ENCODE measurements at regions not wholly inside any gene's neighbourhood (a gene's known extent, or its start where the extent isn't known, plus 50 kb on each side); places are given as distances from the start of the nearest gene placed in this dataset.

DNA sequence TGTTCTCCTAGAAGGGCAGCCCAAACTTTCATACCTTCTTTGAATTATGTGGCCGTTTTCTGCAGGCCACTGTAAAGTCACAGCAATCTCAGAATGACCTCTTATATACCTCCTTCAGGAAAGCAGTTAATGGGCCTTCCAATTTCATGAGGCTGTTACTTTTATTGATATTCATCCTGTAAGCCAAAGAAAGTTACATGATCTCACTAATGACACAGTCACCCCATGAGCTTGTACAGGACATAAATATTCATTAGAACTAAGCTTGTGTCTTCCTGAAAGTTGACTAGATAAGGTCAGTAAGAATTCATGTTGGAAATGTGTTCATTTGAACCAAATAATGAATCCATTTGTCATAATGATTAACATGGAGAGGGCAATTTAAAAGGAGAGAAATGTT is 283.1 kb upstream of the NWD2 start:
- H3K4me3 ChIP-seq, result no peak overlapping the region
- H3K36me3 ChIP-seq, result no peaks in the 10 kb centered on the region
- TF ChIP-seq POLR2A (IDR thresholded peaks at IDR 0.05) (no peak), POLR2AphosphoS5 (IDR thresholded peaks at IDR 0.05) (no peak)
- TF ChIP-seq, protein P1, sequence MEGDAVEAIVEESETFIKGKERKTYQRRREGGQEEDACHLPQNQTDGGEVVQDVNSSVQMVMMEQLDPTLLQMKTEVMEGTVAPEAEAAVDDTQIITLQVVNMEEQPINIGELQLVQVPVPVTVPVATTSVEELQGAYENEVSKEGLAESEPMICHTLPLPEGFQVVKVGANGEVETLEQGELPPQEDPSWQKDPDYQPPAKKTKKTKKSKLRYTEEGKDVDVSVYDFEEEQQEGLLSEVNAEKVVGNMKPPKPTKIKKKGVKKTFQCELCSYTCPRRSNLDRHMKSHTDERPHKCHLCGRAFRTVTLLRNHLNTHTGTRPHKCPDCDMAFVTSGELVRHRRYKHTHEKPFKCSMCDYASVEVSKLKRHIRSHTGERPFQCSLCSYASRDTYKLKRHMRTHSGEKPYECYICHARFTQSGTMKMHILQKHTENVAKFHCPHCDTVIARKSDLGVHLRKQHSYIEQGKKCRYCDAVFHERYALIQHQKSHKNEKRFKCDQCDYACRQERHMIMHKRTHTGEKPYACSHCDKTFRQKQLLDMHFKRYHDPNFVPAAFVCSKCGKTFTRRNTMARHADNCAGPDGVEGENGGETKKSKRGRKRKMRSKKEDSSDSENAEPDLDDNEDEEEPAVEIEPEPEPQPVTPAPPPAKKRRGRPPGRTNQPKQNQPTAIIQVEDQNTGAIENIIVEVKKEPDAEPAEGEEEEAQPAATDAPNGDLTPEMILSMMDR (IDR thresholded peaks at IDR 0.05), result no peak
- no peaks in the 10 kb centered on the region for H3K27me3 ChIP-seq
- H3K9me3 ChIP-seq, result no peaks in the 10 kb centered on the region
- no peak for DNase-seq (ENCODE audit: low spot score in 2 of 2)
- no peaks in the 10 kb centered on the region for H3K4me1 ChIP-seq
- no peak overlapping the region for H3K27ac ChIP-seq
- intact Hi-C loops (cut with DNase I; ENCODE audit: low total_unique reads), result no loop called here

DNA sequence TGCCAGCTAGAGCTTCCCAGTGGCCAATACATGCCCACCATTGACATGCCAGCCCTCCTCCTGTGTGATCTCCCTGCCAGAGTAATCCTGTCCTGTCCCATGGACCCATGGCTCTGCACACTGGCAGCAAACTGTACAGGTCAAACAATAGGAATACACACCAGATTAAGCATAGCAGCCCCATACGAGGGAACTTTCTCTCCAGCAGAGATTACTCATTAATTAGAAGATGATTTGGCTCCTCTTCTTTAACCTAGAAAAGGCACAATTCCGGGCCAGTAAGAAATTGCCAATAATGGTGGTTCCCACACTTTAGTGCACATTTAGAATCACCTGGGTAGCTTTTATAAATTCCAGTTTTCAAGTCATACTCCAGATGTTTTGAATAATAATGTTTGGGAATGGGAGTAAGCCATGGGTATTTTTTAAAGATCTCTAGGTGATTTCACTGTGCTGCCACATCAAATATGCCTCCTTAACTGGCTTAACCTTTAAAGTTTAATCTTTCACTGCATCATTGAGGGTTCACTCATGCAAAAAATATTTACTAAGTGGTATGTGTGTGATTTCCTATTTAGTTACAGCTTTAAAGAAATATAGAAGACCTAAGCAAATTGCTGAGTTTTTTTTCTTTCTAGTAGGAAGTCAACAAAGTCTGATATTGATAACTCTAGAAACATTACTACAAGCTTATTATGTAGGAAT is 277.6 kb upstream of the NWD2 start:
- Histone ChIP-seq H3K27me3 (no peaks in the 10 kb centered on the region), H3K9me3 (no peaks in the 10 kb centered on the region), H3K4me1 (no peaks in the 10 kb centered on the region), H3K27ac (no peak overlapping the region), H3K36me3 (no peaks in the 10 kb centered on the region), H3K4me3 (no peak overlapping the region)
- TF ChIP-seq, protein P1 (IDR thresholded peaks at IDR 0.05), result no peak
- TF ChIP-seq POLR2AphosphoS5 (IDR thresholded peaks at IDR 0.05) (no peak), POLR2A (IDR thresholded peaks at IDR 0.05) (no peak)
- intact Hi-C loops (cut with DNase I; ENCODE audit: low total_unique reads), result no loop called here
- DNase-seq (ENCODE audit: low spot score in 2 of 2), result no peak

DNA sequence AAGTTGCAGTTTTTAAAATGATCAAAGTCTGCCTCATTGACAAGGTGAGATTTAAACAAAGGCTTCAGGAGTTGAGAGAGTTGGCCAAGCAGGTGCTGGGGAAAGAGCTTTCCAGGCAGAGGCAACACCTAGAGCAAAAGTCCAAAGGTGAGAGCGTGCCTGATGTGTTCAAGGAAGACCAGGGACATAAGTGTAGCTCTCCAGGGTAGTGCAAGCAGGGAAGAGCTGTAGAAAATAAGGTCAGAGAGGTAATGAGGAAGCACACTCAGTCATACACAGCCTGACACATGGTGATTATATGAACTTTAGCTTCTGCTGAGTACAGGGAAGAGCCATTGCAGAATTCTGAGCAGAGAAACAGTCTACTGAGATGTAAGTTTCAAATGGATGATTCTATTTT is 265.0 kb upstream of the NWD2 start:
- Histone ChIP-seq H3K27ac (no peak overlapping the region), H3K9me3 (no peaks in the 10 kb centered on the region), H3K4me1 (no peaks in the 10 kb centered on the region), H3K27me3 (no peaks in the 10 kb centered on the region), H3K36me3 (no peaks in the 10 kb centered on the region), H3K4me3 (no peak overlapping the region)
- TF ChIP-seq POLR2AphosphoS5 (IDR thresholded peaks at IDR 0.05) (no peak), POLR2A (IDR thresholded peaks at IDR 0.05) (no peak)
- TF ChIP-seq, protein P1 (IDR thresholded peaks at IDR 0.05), result no peak
- intact Hi-C loops (cut with DNase I; ENCODE audit: low total_unique reads), result no loop called here
- DNase-seq (ENCODE audit: low spot score in 2 of 2), result no peak

DNA sequence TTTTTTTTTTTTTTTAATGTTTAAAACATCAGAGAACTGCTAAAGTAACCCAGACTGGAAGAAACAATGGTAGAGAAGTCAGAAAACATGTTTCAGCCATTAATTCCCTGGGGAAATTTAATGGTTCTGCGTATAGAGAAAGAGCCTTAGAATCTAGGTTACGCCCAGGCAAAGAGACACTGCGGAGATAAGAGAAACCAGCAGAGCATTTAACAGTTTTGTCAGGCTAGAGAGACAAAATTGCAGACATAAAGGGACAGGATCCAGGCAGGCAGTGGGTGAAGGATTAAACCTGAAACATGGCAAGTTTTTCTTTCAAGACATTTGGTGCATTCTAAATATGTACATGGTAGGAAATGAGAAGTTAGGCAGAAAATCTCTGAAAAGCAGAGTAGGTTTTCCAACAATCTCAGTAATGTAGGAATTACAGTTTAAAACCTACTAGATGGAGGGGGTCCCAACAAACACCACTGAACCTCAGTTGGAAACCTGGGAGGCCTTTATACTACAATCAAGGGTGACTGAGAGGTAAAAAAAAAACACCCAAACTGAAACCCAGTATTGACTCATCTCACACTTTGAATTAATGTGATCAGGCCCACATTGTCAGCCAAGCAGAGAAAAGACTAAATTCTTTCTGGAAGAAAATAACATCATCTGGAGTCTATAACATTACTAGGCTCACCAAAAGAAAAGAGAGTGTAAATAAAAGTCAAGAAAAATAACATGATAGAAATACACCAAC is 254.2 kb upstream of the NWD2 start:
- no peak overlapping the region for H3K4me3 ChIP-seq
- no peaks in the 10 kb centered on the region for H3K36me3 ChIP-seq
- no peak overlapping the region for H3K27ac ChIP-seq
- no peaks in the 10 kb centered on the region for H3K27me3 ChIP-seq
- intact Hi-C loops (cut with DNase I; ENCODE audit: low total_unique reads), result no loop called here
- no peaks in the 10 kb centered on the region for H3K4me1 ChIP-seq
- TF ChIP-seq, protein P1 (IDR thresholded peaks at IDR 0.05), result no peak
- TF ChIP-seq POLR2AphosphoS5 (IDR thresholded peaks at IDR 0.05) (no peak), POLR2A (IDR thresholded peaks at IDR 0.05) (no peak)
- H3K9me3 ChIP-seq, result no peaks in the 10 kb centered on the region
- DNase-seq (ENCODE audit: low spot score in 2 of 2), result no peak

DNA sequence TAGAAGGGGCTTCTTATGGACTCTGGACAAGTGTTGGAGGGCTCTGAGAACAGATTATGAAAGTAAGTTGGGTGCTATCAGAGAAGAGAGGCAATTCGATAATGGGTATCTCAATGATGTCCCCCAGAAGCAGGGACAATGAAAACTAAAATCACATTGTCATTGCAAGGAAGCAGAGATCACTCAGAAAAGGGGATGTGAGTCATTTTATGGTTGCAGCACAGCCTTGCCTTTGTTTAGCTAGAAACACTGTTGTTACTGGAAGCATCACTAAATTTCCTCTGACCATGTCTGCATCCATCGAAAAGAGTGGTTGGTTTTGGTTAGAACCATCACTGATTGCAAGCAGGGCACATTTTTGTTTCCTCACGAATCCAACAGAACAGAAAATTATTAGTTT is 246.8 kb upstream of the NWD2 start:
- no peaks in the 10 kb centered on the region for H3K4me1 ChIP-seq
- H3K36me3 ChIP-seq, result no peaks in the 10 kb centered on the region
- H3K9me3 ChIP-seq, result no peaks in the 10 kb centered on the region
- no peaks in the 10 kb centered on the region for H3K27me3 ChIP-seq
- H3K4me3 ChIP-seq, result no peak overlapping the region
- H3K27ac ChIP-seq, result no peak overlapping the region
- TF ChIP-seq POLR2A (IDR thresholded peaks at IDR 0.05) (no peak), POLR2AphosphoS5 (IDR thresholded peaks at IDR 0.05) (no peak)
- TF ChIP-seq, protein P1 (IDR thresholded peaks at IDR 0.05), result no peak
- intact Hi-C loops (cut with DNase I; ENCODE audit: low total_unique reads), result no loop called here
- no peak for DNase-seq (ENCODE audit: low spot score in 2 of 2)
